ENCODE measurements at regions not wholly inside any gene's neighbourhood (a gene's known extent, or its start where the extent isn't known, plus 50 kb on each side); places are given as distances from the start of the nearest gene placed in this dataset.

DNA sequence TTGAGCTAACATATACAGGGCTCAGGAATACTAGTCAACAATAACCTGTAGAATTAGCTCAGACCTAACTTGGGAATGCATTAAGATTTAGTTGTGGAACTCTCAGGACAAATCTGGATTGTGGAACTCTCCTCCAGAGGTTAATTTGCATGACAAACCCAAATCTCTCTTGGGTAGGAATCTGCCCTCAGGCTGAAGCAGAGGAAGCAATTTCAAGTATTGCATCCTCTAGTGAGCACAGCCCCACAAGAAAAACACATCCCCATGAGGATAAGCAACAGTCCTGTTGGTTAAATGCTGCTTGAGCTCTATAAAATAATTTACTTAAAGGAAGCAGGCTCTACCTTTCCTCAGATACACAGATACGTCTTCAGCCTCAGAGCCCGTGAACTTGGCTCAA is 170.9 kb upstream of the STXBP5 start:
- Histone ChIP-seq H4K20me1 (ENCODE audit: insufficient read depth, low read length) (no peaks in the 10 kb centered on the region), H3K27ac (ENCODE audit: low read length) (no peak overlapping the region), H3K9ac (ENCODE audit: low read depth, low read length) (no peak overlapping the region), H3K9me3 (ENCODE audit: insufficient read depth, low read length, severe bottlenecking) (no peaks in the 10 kb centered on the region), H3K4me1 (ENCODE audit: insufficient read depth, low read length) (no peaks in the 10 kb centered on the region), H3K27me3 (ENCODE audit: insufficient read depth, low read length, poor library complexity) (no peaks in the 10 kb centered on the region), H3K36me3 (ENCODE audit: insufficient read depth, low read length) (no peaks in the 10 kb centered on the region), H3K4me3 (ENCODE audit: low read depth in 1 of 2, low read length in 2 of 2) (no peak overlapping the region), H3K79me2 (ENCODE audit: insufficient read depth, low read length) (no peaks in the 10 kb centered on the region), H3K4me2 (ENCODE audit: insufficient read depth, low read length) (no peak overlapping the region), H2AFZ (ENCODE audit: low read depth, low read length) (no peak overlapping the region)
- no peak for TF ChIP-seq EZH2 (IDR thresholded peaks at IDR 0.05; ENCODE audit: borderline replicate concordance, low read depth, low read length, severe bottlenecking)
- TF ChIP-seq, protein P1, sequence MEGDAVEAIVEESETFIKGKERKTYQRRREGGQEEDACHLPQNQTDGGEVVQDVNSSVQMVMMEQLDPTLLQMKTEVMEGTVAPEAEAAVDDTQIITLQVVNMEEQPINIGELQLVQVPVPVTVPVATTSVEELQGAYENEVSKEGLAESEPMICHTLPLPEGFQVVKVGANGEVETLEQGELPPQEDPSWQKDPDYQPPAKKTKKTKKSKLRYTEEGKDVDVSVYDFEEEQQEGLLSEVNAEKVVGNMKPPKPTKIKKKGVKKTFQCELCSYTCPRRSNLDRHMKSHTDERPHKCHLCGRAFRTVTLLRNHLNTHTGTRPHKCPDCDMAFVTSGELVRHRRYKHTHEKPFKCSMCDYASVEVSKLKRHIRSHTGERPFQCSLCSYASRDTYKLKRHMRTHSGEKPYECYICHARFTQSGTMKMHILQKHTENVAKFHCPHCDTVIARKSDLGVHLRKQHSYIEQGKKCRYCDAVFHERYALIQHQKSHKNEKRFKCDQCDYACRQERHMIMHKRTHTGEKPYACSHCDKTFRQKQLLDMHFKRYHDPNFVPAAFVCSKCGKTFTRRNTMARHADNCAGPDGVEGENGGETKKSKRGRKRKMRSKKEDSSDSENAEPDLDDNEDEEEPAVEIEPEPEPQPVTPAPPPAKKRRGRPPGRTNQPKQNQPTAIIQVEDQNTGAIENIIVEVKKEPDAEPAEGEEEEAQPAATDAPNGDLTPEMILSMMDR (IDR thresholded peaks at IDR 0.05; ENCODE audit: borderline replicate concordance, extremely low read depth, low read length, poor library complexity, severe bottlenecking): no peak
- DNase-seq (no peak), ATAC-seq (ENCODE audit: insufficient read depth, low read depth) (no peak)

DNA sequence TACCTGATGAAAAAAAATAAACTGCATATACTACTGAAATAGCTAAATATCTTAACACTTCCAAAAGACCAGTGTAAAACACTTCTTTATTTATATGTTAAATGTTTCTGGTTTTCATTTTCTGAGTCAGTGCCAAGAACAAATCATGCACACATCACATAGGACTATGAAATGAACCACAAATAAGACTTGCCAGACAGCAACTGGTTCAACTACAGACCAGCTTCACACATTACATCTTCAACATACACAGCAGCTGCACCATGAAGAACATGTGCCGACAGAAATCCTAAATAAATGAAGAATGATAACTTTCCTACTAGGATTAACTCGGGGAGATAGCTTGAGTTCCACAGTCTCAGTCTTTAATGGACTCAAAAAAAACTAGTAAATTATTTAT is 168.3 kb upstream of the STXBP5 start:
- Histone ChIP-seq H3K27ac (ENCODE audit: low read length) (no peak overlapping the region), H3K79me2 (ENCODE audit: insufficient read depth, low read length) (no peaks in the 10 kb centered on the region), H3K4me2 (ENCODE audit: insufficient read depth, low read length) (no peak overlapping the region), H3K4me3 (ENCODE audit: low read depth in 1 of 2, low read length in 2 of 2) (no peak overlapping the region), H3K36me3 (ENCODE audit: insufficient read depth, low read length) (no peaks in the 10 kb centered on the region), H3K4me1 (ENCODE audit: insufficient read depth, low read length) (no peaks in the 10 kb centered on the region), H2AFZ (ENCODE audit: low read depth, low read length) (no peak overlapping the region), H3K9me3 (ENCODE audit: insufficient read depth, low read length, severe bottlenecking) (no peaks in the 10 kb centered on the region), H3K9ac (ENCODE audit: low read depth, low read length) (no peak overlapping the region), H4K20me1 (ENCODE audit: insufficient read depth, low read length) (no peaks in the 10 kb centered on the region), H3K27me3 (ENCODE audit: insufficient read depth, low read length, poor library complexity) (no peaks in the 10 kb centered on the region)
- no peak for TF ChIP-seq EZH2 (IDR thresholded peaks at IDR 0.05; ENCODE audit: borderline replicate concordance, low read depth, low read length, severe bottlenecking)
- TF ChIP-seq, protein P1 (IDR thresholded peaks at IDR 0.05; ENCODE audit: borderline replicate concordance, extremely low read depth, low read length, poor library complexity, severe bottlenecking): no peak
- no peak for ATAC-seq (ENCODE audit: insufficient read depth, low read depth)
- DNase-seq: no peak

GRCh38 chr6:147037881-147038280 is 166.3 kb upstream of the STXBP5 start:
- Histone ChIP-seq H4K20me1 (ENCODE audit: insufficient read depth, low read length) (no peaks in the 10 kb centered on the region), H3K4me2 (ENCODE audit: insufficient read depth, low read length) (no peak overlapping the region)

More at GRCh38 chr6:147037881-147038280, 166.3 kb upstream of the STXBP5 start:
- no peak overlapping the region for H2AFZ ChIP-seq (ENCODE audit: low read depth, low read length)
- ATAC-seq (ENCODE audit: insufficient read depth, low read depth): no peak
- H3K27me3 ChIP-seq (ENCODE audit: insufficient read depth, low read length, poor library complexity): no peaks in the 10 kb centered on the region
- no peaks in the 10 kb centered on the region for H3K4me1 ChIP-seq (ENCODE audit: insufficient read depth, low read length)
- DNase-seq: no peak
- H3K9me3 ChIP-seq (ENCODE audit: insufficient read depth, low read length, severe bottlenecking): no peaks in the 10 kb centered on the region
- no peaks in the 10 kb centered on the region for H3K79me2 ChIP-seq (ENCODE audit: insufficient read depth, low read length)
- no peak overlapping the region for H3K27ac ChIP-seq (ENCODE audit: low read length)
- H3K36me3 ChIP-seq (ENCODE audit: insufficient read depth, low read length): no peaks in the 10 kb centered on the region
- no peak overlapping the region for H3K9ac ChIP-seq (ENCODE audit: low read depth, low read length)
- TF ChIP-seq, protein P1 (IDR thresholded peaks at IDR 0.05; ENCODE audit: borderline replicate concordance, extremely low read depth, low read length, poor library complexity, severe bottlenecking): no peak
- no peak for TF ChIP-seq EZH2 (IDR thresholded peaks at IDR 0.05; ENCODE audit: borderline replicate concordance, low read depth, low read length, severe bottlenecking)
- no peak overlapping the region for H3K4me3 ChIP-seq (ENCODE audit: low read depth in 1 of 2, low read length in 2 of 2)
